SK-N-MC (cell line): ENCODE measurements at regions not wholly inside any gene's neighbourhood (a gene's known extent, or its start where the extent isn't known, plus 50 kb on each side); places are given as distances from the start of the nearest gene placed in this dataset.

ENCODE experiments used
- EZH2 ChIP-seq: fragments of 200-600 bp; sonication (generic); IDR thresholded peaks from one replicate; pipeline ENCODE4 v1.6.1; 2017; ENCODE audit warnings: antibody characterized with exemption
- FOXP2 ChIP-seq: optimal IDR thresholded peaks from 2 replicates; pipeline ENCODE3; 2011; ENCODE audit warnings: mild to moderate bottlenecking, moderate library complexity; ENCODE audit not compliant: insufficient read depth; ENCODE audit errors: extremely low read length, control extremely low read depth
- POLR2AphosphoS5 ChIP-seq: IDR thresholded peaks from 2 replicates; pipeline ENCODE4 v1.6.1; 2012; ENCODE audit warnings: mild to moderate bottlenecking, low read depth, low read length, borderline replicate concordance

- no peak for TF ChIP-seq POLR2AphosphoS5
- no peak for TF ChIP-seq EZH2
- no peak for TF ChIP-seq FOXP2
These were observed 78.2 kb upstream of the OSBPL8 start for GRCh38 chr12:76637807-76638206.
